GM18526 (cell line): ENCODE measurements at regions not wholly inside any gene's neighbourhood (a gene's known extent, or its start where the extent isn't known, plus 50 kb on each side); places are given as distances from the start of the nearest gene placed in this dataset.

Experiments used
- POLR2A ChIP-seq: IDR thresholded peaks from 3 replicates; pipeline ENCODE4 v1.6.1; 2011; ENCODE audit not compliant: insufficient read length; ENCODE audit errors: extremely low read depth

GRCh38 chr1:181366910-181367309 lies 116.4 kb upstream of the CACNA1E start:
- no peak for TF ChIP-seq POLR2A

GRCh38 chr1:181369416-181369815 lies 113.9 kb upstream of the CACNA1E start:
- TF ChIP-seq POLR2A, result no peak

- no peak for TF ChIP-seq POLR2A
Observed at GRCh38 chr1:181383695-181384094, 99.6 kb upstream of the CACNA1E start.

GRCh38 chr1:181386340-181386739 lies 97.0 kb upstream of the CACNA1E start:
- TF ChIP-seq POLR2A, result no peak

DNA sequence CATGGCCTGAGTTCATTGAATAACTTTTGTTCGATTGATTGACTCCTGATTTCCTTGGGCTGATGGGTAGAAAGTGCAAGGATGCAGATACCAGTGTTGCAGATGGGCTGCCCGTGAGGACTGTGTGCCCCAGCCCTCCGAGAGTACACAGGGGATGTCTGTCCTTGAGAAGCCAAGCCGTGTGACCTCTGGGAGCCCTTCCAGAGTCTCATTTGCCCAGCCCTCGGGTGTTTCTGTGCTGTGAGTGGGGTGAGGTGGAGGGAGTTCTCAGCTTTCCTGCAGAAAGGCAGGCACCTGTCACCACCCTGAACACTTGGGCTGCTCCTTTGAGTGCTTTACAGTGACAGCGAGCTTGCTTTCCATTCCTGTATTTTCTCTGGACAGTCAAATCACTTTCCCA lies 96.4 kb upstream of the CACNA1E start:
- no peak for TF ChIP-seq POLR2A

GRCh38 chr1:181387702-181388101 lies 95.6 kb upstream of the CACNA1E start:
- no peak for TF ChIP-seq POLR2A

DNA sequence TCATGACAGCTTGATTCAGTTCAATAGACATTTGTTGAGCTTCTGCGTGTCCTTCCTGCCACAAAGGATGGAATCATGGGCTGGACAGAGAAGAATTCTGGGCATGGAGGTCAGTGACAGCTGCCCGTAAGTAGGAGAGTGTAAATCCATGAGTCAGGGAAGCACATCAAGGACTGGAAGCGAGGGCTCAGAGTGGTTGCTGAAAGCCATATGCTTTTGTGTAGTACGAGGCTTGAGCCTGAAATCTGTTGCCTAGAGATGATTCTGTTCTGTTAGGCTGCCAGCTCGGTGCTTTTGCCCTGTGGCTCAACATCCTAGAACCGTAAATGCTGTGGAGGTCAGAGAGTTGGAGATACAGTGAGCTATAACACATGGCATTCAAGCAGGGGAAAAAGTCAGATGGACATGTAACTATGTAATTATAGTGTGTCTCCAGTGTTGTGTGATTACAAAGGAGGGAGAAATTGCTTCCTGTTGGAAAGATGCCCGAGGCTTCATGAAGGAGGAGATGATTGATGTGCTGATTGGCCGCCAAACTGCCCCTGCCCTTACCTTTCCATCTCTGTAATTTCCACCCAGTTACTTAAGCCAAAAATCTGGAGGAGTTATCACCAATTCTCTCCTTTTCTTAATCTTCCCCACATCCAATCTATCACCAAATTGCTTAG lies 92.8 kb upstream of the CACNA1E start:
- no peak for TF ChIP-seq POLR2A

DNA sequence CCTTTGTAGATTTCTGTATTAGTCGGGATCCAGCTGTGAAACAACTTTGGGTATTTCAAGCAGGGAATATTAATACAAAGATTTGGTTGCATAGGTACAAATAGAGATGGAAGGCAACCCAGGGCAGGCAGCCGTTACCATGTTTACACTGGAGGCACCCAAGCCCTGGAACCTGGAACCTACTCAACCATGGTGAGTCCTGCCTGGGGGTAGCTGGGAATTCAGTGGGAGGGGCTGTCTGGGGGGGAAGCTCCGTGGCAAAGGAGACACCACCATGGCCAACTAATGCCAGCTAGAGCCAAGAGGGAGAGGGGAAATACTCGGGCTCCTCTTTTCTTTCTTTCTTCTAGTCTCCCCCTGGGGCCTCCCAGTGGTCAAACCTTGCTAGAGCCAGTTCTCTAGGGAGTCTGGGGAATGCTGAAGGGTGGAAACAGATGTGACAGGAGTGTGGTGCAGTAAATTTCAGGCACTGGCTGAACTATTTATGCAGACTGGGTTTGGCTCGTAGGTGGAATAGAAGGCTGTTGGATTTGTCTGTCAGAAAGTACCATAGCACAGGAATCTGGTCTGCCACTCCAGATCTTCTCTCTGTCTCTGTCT lies 91.9 kb upstream of the CACNA1E start:
- TF ChIP-seq POLR2A, result no peak

GRCh38 chr1:181392133-181392532 lies 91.2 kb upstream of the CACNA1E start:
- no peak for TF ChIP-seq POLR2A

GRCh38 chr1:181392613-181393220 lies 90.6 kb upstream of the CACNA1E start:
- no peak for TF ChIP-seq POLR2A

- no peak for TF ChIP-seq POLR2A
Observed at GRCh38 chr1:181394766-181395165, 88.6 kb upstream of the CACNA1E start.

- TF ChIP-seq POLR2A, result no peak
Observed at GRCh38 chr1:181396171-181396670, 87.1 kb upstream of the CACNA1E start.

DNA sequence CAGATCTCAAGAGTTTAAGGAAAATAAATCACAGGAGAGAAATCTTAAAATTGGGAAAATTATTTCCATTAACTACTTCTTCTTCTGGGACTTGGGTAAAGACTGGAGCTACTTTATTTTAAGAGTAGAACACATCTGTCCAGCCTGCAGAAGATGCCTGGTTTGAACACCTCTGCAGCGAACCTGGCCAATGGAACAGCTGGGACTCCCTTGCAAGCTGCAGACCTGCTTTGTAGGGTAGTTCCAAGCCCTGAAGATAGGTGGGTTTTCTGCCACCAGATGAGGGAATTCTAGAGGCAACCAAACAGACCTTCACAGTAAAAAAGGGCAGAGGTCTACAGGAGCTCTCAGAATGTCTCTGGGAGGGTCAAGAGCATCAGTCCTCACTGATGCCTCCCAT lies 86.5 kb upstream of the CACNA1E start:
- no peak for TF ChIP-seq POLR2A

- no peak for TF ChIP-seq POLR2A
Observed at GRCh38 chr1:181397845-181398244, 85.5 kb upstream of the CACNA1E start.

DNA sequence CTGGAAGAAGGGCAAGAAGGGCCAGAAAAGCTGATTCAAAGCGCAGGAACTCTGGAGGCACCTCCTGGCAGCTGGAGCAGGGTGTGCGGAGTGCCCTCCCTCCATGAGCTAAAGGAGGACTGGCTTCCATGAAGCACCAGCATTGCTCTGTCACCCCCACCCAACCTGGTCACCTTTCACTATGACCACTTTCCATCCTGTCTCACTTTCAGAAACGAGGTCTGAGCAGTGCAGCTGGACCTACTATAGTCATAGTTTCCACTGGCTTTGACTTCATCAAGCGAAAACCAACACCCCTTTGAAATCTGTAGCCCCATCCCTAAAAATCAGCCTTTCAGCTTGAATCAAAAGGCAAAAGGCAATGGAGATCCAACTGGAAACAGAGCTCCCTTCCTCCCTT lies 84.8 kb upstream of the CACNA1E start:
- TF ChIP-seq POLR2A, result no peak

GRCh38 chr1:181405584-181405983 lies 77.7 kb upstream of the CACNA1E start:
- TF ChIP-seq POLR2A, result no peak
